Esophagus muscularis mucosa (tissue), 4 donors: ENCODE measurements at regions not wholly inside any gene's neighbourhood (a gene's known extent, or its start where the extent isn't known, plus 50 kb on each side); places are given as distances from the start of the nearest gene placed in this dataset.
A peak's percentile ranks its signal among the peaks of the same experiment; 100 is the strongest.

Experiments
- DNase-seq: peaks from one replicate; pipeline ENCODE4 v3.0.0-alpha.2; 2017; ENCODE audit errors: extremely low spot score
- H3K27ac ChIP-seq, 4 donors: fragments of 200-600 bp; sonication (generic); replicated peaks in 1 of 4; 1 replicate in 3 of 4; 2 replicates in 1 of 4; pipeline ENCODE4 v1.5.1; 2016 to 2019; ENCODE audit warnings: mild to moderate bottlenecking in 1 of 4
- H3K27me3 ChIP-seq, 4 donors: fragments of 200-600 bp; sonication (generic); one replicate each; pipeline versions ENCODE4 v1.5.1 to v1.6.0; 2016 to 2019
- H3K36me3 ChIP-seq, 4 donors: fragments of 200-600 bp; sonication (generic); one replicate each; pipeline ENCODE4 v1.5.1; 2016 to 2019
- H3K4me1 ChIP-seq, 4 donors: fragments of 200-600 bp; sonication (generic); one replicate each; pipeline ENCODE4 v1.5.1; 2016 to 2019
- H3K4me3 ChIP-seq, 4 donors: fragments of 200-600 bp; sonication (generic); 1 replicate in 2 of 4; 2 replicates in 2 of 4; pipeline ENCODE4 v1.5.1; 2016 to 2019; ENCODE audit warnings: mild to moderate bottlenecking in 4 of 4, moderate library complexity in 1 of 4
- H3K9me3 ChIP-seq, 4 donors: fragments of 200-600 bp; sonication (generic); 1 replicate in 3 of 4; 2 replicates in 1 of 4; pipeline ENCODE4 v1.5.1; 2016 to 2019
- CTCF ChIP-seq, 3 experiments: fragments of 200-600 bp in 2 of 3; fragments of 450-650 bp in 1 of 3; sonication (generic) in 2 of 3; IDR thresholded peaks; one replicate each; pipeline ENCODE4 v1.5.1; 2017 to 2019; ENCODE audit warnings: antibody characterized with exemption in 3 of 3, mild to moderate bottlenecking in 2 of 3, moderate library complexity in 1 of 3
- EP300 ChIP-seq: sonication (generic); formaldehyde crosslinking; IDR thresholded peaks from one replicate; pipeline ENCODE4 v1.6.1; 2017; ENCODE audit warnings: antibody characterized with exemption
- POLR2A ChIP-seq: fragments of 450-650 bp; IDR thresholded peaks from one replicate; pipeline ENCODE4 v1.6.1; 2017; ENCODE audit warnings: antibody characterized with exemption, moderate library complexity, mild to moderate bottlenecking, low read depth
- POLR2AphosphoS5 ChIP-seq, 2 donors: sonication (generic); formaldehyde crosslinking; IDR thresholded peaks; one replicate each; pipeline ENCODE4 v1.6.1; 2017; ENCODE audit warnings: antibody characterized with exemption in 2 of 2
- WGBS: methylation state at CpG from one replicate; pipeline ENCODE4 v1.1.5; 2018; 5-methylcytosine and 5-hydroxymethylcytosine counted together
- intact Hi-C: fragments of 100-400 bp; cut with DNase I; formaldehyde crosslinking; loops from one replicate; pipeline ENCODE4 v1.15.1; 2023

GRCh38 chr5:58075907-58076306 is 384.0 kb downstream of the PLK2 start:
- Histone ChIP-seq H3K4me3 (no peak overlapping the region), H3K36me3 (no peaks in the 10 kb centered on the region), H3K4me1 (peaks cover 0 to 56% (median 7%) of the 10 kb centered on the region in 4 donors), H3K27ac (no peak overlapping the region), H3K27me3 (no peaks in the 10 kb centered on the region), H3K9me3 (no peaks in the 10 kb centered on the region)
- no peak for DNase-seq
- 68% methylated on average over 3 of the region's 3 CpGs for WGBS
- intact Hi-C loops: no loop called here
- TF ChIP-seq POLR2A: no peak
- no peak for TF ChIP-seq POLR2AphosphoS5 (IDR thresholded peaks at IDR 0.05)
- no peak for TF ChIP-seq EP300
- no peak for TF ChIP-seq CTCF (IDR thresholded peaks at IDR 0.05)

- Histone ChIP-seq H3K27ac (no peak overlapping the region), H3K4me1 (peaks cover 0 to 57% (median 7%) of the 10 kb centered on the region in 4 donors), H3K4me3 (no peak overlapping the region), H3K9me3 (no peaks in the 10 kb centered on the region), H3K36me3 (no peaks in the 10 kb centered on the region), H3K27me3 (no peaks in the 10 kb centered on the region)
- intact Hi-C loops: no loop called here
- no peak for TF ChIP-seq POLR2AphosphoS5 (IDR thresholded peaks at IDR 0.05)
- no peak for TF ChIP-seq POLR2A
- TF ChIP-seq CTCF (IDR thresholded peaks at IDR 0.05): no peak
- no peak for TF ChIP-seq EP300
- 86% methylated on average over 7 of the region's 7 CpGs for WGBS
- no peak for DNase-seq
These were observed 385.2 kb downstream of the PLK2 start for GRCh38 chr5:58074717-58075116.

GRCh38 chr5:58074222-58074621 is 385.7 kb downstream of the PLK2 start:
- Histone ChIP-seq H3K27ac (no peak overlapping the region), H3K9me3 (no peaks in the 10 kb centered on the region), H3K4me3 (no peak overlapping the region), H3K4me1 (peaks cover 0 to 57% (median 7%) of the 10 kb centered on the region in 4 donors), H3K27me3 (no peaks in the 10 kb centered on the region), H3K36me3 (no peaks in the 10 kb centered on the region)
- intact Hi-C loops: no loop called here
- TF ChIP-seq CTCF (IDR thresholded peaks at IDR 0.05): no peak
- no peak for DNase-seq
- WGBS: 73% methylated on average over 4 of the region's 4 CpGs

- H3K27ac ChIP-seq: no peak overlapping the region
- WGBS: 82% methylated on average over 2 of the region's 2 CpGs
- H3K27me3 ChIP-seq: no peaks in the 10 kb centered on the region
- H3K36me3 ChIP-seq: no peaks in the 10 kb centered on the region
- TF ChIP-seq EP300 (no peak), POLR2A (no peak), CTCF (IDR thresholded peaks at IDR 0.05) (no peak), POLR2AphosphoS5 (IDR thresholded peaks at IDR 0.05) (no peak)
- no peak for DNase-seq
- intact Hi-C loops: no loop called here
- no peaks in the 10 kb centered on the region for H3K9me3 ChIP-seq
- H3K4me3 ChIP-seq: no peak overlapping the region
- H3K4me1 ChIP-seq: peaks cover 0 to 57% (median 7%) of the 10 kb centered on the region in 4 donors
These were observed 386.6 kb downstream of the PLK2 start for GRCh38 chr5:58073243-58073642.

GRCh38 chr5:58072300-58072965 is 387.5 kb downstream of the PLK2 start:
- no peaks in the 10 kb centered on the region for H3K36me3 ChIP-seq
- no peak for DNase-seq
- WGBS: 47% methylated on average over 6 of the region's 6 CpGs
- H3K27ac ChIP-seq: no peak overlapping the region
- intact Hi-C loops: no loop called here
- H3K27me3 ChIP-seq: no peaks in the 10 kb centered on the region
- TF ChIP-seq EP300 (no peak), POLR2A (no peak), POLR2AphosphoS5 (IDR thresholded peaks at IDR 0.05) (no peak), CTCF (IDR thresholded peaks at IDR 0.05) (no peak)
- H3K4me1 ChIP-seq: peaks cover 0 to 50% (median 7%) of the 10 kb centered on the region in 4 donors
- peak overlapping the region in 1 of 4 donors; percentile 21 for H3K4me3 ChIP-seq
- H3K9me3 ChIP-seq: no peaks in the 10 kb centered on the region
